Activated T-cell treated with anti-CD3 and anti-CD28 coated beads, Interleukin-2, amount 50 U/mL, for 24 hours (primary cell): ENCODE measurements at regions not wholly inside any gene's neighbourhood (a gene's known extent, or its start where the extent isn't known, plus 50 kb on each side); places are given as distances from the start of the nearest gene placed in this dataset.

Experiments used
- DNase-seq: peaks from one replicate; pipeline ENCODE4 v3.0.0-alpha.2; 2020
- H3K27ac Mint-ChIP-seq: 2 replicates; pipeline ENCODE4 v1.8.0; 2020; ENCODE audit warnings: mild to moderate bottlenecking, mixed read lengths
- H3K27me3 Mint-ChIP-seq: 2 replicates; pipeline ENCODE4 v1.8.0; 2020; ENCODE audit warnings: mixed read lengths
- H3K36me3 Mint-ChIP-seq: 2 replicates; pipeline ENCODE4 v1.8.0; 2020; ENCODE audit warnings: low read depth, mixed read lengths
- H3K4me1 Mint-ChIP-seq: 2 replicates; pipeline ENCODE4 v1.8.0; 2020; ENCODE audit warnings: low read depth, mixed read lengths
- H3K4me3 Mint-ChIP-seq: 2 replicates; pipeline ENCODE4 v1.8.0; 2020; ENCODE audit warnings: mild to moderate bottlenecking, moderate library complexity, mixed read lengths
- H3K9me3 Mint-ChIP-seq: 2 replicates; pipeline ENCODE4 v1.8.0; 2020; ENCODE audit warnings: mixed read lengths

GRCh38 chr5:166959766-166960165 is 1331.7 kb upstream of the WWC1 start:
- DNase-seq = no peak
- H3K27me3 Mint-ChIP-seq = no peaks in the 10 kb centered on the region
- no peaks in the 10 kb centered on the region for H3K36me3 Mint-ChIP-seq
- H3K27ac Mint-ChIP-seq = no peak overlapping the region
- H3K9me3 Mint-ChIP-seq = peaks cover 14% of the 10 kb centered on the region
- no peak overlapping the region for H3K4me3 Mint-ChIP-seq
- no peaks in the 10 kb centered on the region for H3K4me1 Mint-ChIP-seq

GRCh38 chr5:166961028-166961427 is 1330.4 kb upstream of the WWC1 start:
- peaks cover 16% of the 10 kb centered on the region for H3K9me3 Mint-ChIP-seq
- no peak overlapping the region for H3K4me3 Mint-ChIP-seq
- H3K27ac Mint-ChIP-seq = no peak overlapping the region
- H3K36me3 Mint-ChIP-seq = no peaks in the 10 kb centered on the region
- H3K27me3 Mint-ChIP-seq = no peaks in the 10 kb centered on the region
- H3K4me1 Mint-ChIP-seq = no peaks in the 10 kb centered on the region
- DNase-seq = no peak

GRCh38 chr5:166961913-166962312 is 1329.5 kb upstream of the WWC1 start:
- peaks cover 16% of the 10 kb centered on the region for H3K9me3 Mint-ChIP-seq
- no peaks in the 10 kb centered on the region for H3K36me3 Mint-ChIP-seq
- H3K27me3 Mint-ChIP-seq = no peaks in the 10 kb centered on the region
- no peaks in the 10 kb centered on the region for H3K4me1 Mint-ChIP-seq
- DNase-seq = no peak
- H3K27ac Mint-ChIP-seq = no peak overlapping the region
- no peak overlapping the region for H3K4me3 Mint-ChIP-seq

GRCh38 chr5:166962461-166962860 is 1329.0 kb upstream of the WWC1 start:
- no peaks in the 10 kb centered on the region for H3K36me3 Mint-ChIP-seq
- no peak overlapping the region for H3K4me3 Mint-ChIP-seq
- H3K27me3 Mint-ChIP-seq = no peaks in the 10 kb centered on the region
- peaks cover 16% of the 10 kb centered on the region for H3K9me3 Mint-ChIP-seq
- no peak for DNase-seq
- no peak overlapping the region for H3K27ac Mint-ChIP-seq
- H3K4me1 Mint-ChIP-seq = no peaks in the 10 kb centered on the region

DNA sequence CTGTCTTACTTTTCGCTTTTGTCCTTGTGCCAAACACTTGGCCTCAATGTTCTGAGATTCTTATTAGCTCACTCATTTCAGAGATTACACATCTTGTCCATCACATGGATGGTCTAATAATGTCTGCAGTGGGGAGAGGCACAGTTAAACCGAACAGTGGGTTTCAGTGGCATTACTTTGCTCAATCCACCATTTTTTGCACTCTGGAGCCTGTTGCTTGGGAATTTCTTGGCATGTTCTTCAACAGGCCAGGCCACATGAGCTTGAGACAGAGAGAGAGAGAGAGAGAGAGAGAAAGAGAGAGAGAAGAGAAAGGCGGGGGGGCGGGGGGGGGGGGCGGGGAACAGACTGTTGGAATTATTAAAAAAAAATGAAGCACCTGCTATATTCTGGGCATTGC is 1327.8 kb upstream of the WWC1 start:
- H3K36me3 Mint-ChIP-seq = no peaks in the 10 kb centered on the region
- H3K27me3 Mint-ChIP-seq = no peaks in the 10 kb centered on the region
- H3K4me3 Mint-ChIP-seq = no peak overlapping the region
- no peak for DNase-seq
- H3K27ac Mint-ChIP-seq = no peak overlapping the region
- peaks cover 16% of the 10 kb centered on the region for H3K9me3 Mint-ChIP-seq
- H3K4me1 Mint-ChIP-seq = no peaks in the 10 kb centered on the region

DNA sequence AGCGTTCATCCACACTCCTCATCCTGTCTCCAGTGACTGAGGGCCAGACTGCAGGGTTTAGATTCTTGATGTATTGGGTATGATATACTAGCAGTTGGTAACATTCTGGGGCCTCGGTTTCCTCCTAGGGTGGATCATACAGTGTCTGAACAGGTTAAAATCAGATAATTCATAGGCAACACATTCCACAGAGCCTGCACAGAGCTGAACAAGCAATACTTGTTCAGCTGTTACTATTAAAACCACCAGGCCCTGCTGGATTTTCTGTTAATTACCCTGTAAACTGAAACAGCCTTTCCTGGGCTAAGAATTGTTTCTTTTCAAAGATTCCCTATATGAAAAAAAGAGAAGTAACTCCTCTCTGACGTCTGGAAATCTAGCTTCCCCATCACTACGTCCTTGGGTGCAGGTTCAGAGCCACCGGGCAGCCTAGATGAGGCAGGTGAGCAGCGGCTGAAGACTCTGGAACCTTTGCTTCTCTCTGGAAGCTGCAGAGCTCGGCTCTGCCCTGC is 1313.5 kb upstream of the WWC1 start:
- Mint-ChIP-seq H3K36me3 (no peaks in the 10 kb centered on the region), H3K27me3 (peaks cover 29% of the 10 kb centered on the region), H3K27ac (no peak overlapping the region), H3K4me1 (peaks cover 3% of the 10 kb centered on the region), H3K9me3 (no peaks in the 10 kb centered on the region), H3K4me3 (no peak overlapping the region)
- no peak for DNase-seq

- Mint-ChIP-seq H3K9me3 (no peaks in the 10 kb centered on the region), H3K36me3 (no peaks in the 10 kb centered on the region), H3K4me3 (peak overlapping the region; percentile 25), H3K4me1 (peaks cover 3% of the 10 kb centered on the region), H3K27me3 (peaks cover 29% of the 10 kb centered on the region), H3K27ac (no peak overlapping the region)
- DNase-seq = no peak
Observed at GRCh38 chr5:166979307-166979895, 1312.0 kb upstream of the WWC1 start.

DNA sequence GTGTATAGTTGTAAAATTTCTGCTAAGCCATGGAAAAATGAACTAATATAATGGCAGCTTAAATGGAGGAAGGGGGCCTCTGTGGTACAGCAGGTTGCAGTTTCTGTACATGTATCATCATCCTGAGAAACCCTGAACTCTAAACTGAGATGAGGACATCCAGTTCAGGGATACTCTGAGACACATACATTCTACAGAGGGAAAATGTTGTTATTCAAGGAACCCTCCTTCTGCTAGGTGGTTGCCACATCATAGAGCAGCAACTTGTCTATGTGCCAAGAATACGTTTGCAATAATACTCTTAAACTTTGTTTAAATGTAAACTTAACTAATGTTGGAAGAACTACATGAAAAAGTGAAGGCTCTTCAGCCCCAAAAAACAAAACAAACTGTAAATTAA is 1310.8 kb upstream of the WWC1 start:
- DNase-seq = no peak
- H3K4me3 Mint-ChIP-seq = no peak overlapping the region
- no peaks in the 10 kb centered on the region for H3K9me3 Mint-ChIP-seq
- no peak overlapping the region for H3K27ac Mint-ChIP-seq
- no peaks in the 10 kb centered on the region for H3K36me3 Mint-ChIP-seq
- peaks cover 3% of the 10 kb centered on the region for H3K4me1 Mint-ChIP-seq
- H3K27me3 Mint-ChIP-seq = peaks cover 29% of the 10 kb centered on the region

DNA sequence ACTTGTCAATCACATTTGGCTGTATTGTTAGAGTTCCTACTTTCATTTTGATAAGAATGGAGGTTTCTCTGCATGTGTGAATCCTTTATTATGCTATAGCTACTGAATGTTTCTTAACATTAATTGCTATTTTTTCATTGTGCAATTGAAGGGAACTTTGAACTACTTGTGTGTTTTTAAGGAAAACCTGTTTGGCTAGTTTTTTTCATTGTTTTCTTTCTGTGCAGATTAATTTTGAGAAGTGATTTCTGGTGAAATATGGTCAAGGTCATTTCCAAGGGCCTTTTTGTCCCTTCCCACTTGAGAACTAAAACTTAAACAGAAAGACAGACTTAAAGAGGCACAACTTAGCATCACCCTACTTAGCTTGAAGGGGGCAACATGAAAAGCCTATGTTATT is 1309.2 kb upstream of the WWC1 start:
- H3K27ac Mint-ChIP-seq = no peak overlapping the region
- H3K4me3 Mint-ChIP-seq = no peak overlapping the region
- peaks cover 3% of the 10 kb centered on the region for H3K4me1 Mint-ChIP-seq
- H3K27me3 Mint-ChIP-seq = peaks cover 25% of the 10 kb centered on the region
- H3K36me3 Mint-ChIP-seq = no peaks in the 10 kb centered on the region
- no peaks in the 10 kb centered on the region for H3K9me3 Mint-ChIP-seq
- DNase-seq = no peak

GRCh38 chr5:166991601-166992000 is 1299.8 kb upstream of the WWC1 start:
- H3K27ac Mint-ChIP-seq = no peak overlapping the region
- H3K27me3 Mint-ChIP-seq = no peaks in the 10 kb centered on the region

GRCh38 chr5:166992108-166992507 is 1299.3 kb upstream of the WWC1 start:
- no peak overlapping the region for H3K27ac Mint-ChIP-seq
- H3K27me3 Mint-ChIP-seq = no peaks in the 10 kb centered on the region
- H3K36me3 Mint-ChIP-seq = no peaks in the 10 kb centered on the region
- H3K9me3 Mint-ChIP-seq = peaks cover 13% of the 10 kb centered on the region
- no peak for DNase-seq
- no peaks in the 10 kb centered on the region for H3K4me1 Mint-ChIP-seq
- no peak overlapping the region for H3K4me3 Mint-ChIP-seq

More at GRCh38 chr5:166991601-166992000, 1299.8 kb upstream of the WWC1 start:
- H3K4me1 Mint-ChIP-seq = no peaks in the 10 kb centered on the region
- no peak overlapping the region for H3K4me3 Mint-ChIP-seq
- peaks cover 13% of the 10 kb centered on the region for H3K9me3 Mint-ChIP-seq
- H3K36me3 Mint-ChIP-seq = no peaks in the 10 kb centered on the region
- no peak for DNase-seq

- H3K27me3 Mint-ChIP-seq = no peaks in the 10 kb centered on the region
- H3K4me3 Mint-ChIP-seq = no peak overlapping the region
- no peak overlapping the region for H3K27ac Mint-ChIP-seq
- DNase-seq = no peak
- no peaks in the 10 kb centered on the region for H3K4me1 Mint-ChIP-seq
- peaks cover 13% of the 10 kb centered on the region for H3K9me3 Mint-ChIP-seq
- no peaks in the 10 kb centered on the region for H3K36me3 Mint-ChIP-seq
Observed at GRCh38 chr5:166992874-166993722, 1298.3 kb upstream of the WWC1 start.

DNA sequence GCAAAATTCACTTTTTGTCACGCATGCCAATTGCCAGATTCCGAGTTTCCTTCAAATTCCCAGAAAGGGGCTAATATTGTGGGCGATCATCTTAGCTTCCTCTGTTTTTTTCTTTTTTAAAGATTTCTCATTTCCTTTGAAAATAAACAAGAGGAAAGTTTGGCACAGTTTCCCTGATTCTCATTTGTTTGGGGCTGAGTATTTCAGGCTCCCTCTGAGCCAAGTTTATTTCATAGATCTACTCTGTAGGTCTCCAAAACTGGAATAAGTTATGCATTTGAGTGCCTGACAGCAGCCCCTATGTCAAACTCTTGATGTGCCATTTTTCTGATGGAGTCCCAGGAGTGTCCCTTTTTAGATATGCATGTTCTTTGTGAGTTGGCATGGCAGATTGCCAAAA is 1297.2 kb upstream of the WWC1 start:
- no peaks in the 10 kb centered on the region for H3K4me1 Mint-ChIP-seq
- H3K9me3 Mint-ChIP-seq = peaks cover 15% of the 10 kb centered on the region
- no peak overlapping the region for H3K27ac Mint-ChIP-seq
- no peak overlapping the region for H3K4me3 Mint-ChIP-seq
- no peaks in the 10 kb centered on the region for H3K36me3 Mint-ChIP-seq
- H3K27me3 Mint-ChIP-seq = no peaks in the 10 kb centered on the region
- DNase-seq = no peak

DNA sequence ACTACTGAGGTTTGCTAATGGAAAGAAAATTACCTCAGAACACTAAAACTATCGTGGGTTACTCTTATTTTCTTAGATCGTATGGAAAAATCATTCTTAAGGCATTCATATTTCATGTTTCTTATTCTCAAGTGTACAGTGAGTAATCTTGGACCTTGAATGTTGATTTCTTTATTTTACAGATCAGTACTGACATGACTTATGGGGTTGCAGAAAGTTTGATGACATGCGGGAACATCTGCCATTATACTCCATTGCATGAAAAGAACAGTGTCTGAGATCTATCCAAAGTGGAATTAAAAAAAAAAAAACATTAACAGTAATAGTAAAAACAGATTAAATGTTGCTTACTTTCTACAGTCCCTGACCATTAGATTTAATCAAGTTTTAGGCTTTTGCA is 1290.2 kb upstream of the WWC1 start:
- Mint-ChIP-seq H3K27ac (no peak overlapping the region), H3K4me1 (no peaks in the 10 kb centered on the region), H3K27me3 (no peaks in the 10 kb centered on the region), H3K36me3 (no peaks in the 10 kb centered on the region), H3K9me3 (peaks cover 8% of the 10 kb centered on the region), H3K4me3 (no peak overlapping the region)
- no peak for DNase-seq

- no peak for DNase-seq
- no peak overlapping the region for H3K4me3 Mint-ChIP-seq
- no peaks in the 10 kb centered on the region for H3K4me1 Mint-ChIP-seq
- no peaks in the 10 kb centered on the region for H3K36me3 Mint-ChIP-seq
- no peaks in the 10 kb centered on the region for H3K27me3 Mint-ChIP-seq
- peaks cover 6% of the 10 kb centered on the region for H3K9me3 Mint-ChIP-seq
- no peak overlapping the region for H3K27ac Mint-ChIP-seq
Observed at GRCh38 chr5:167008705-167009104, 1282.7 kb upstream of the WWC1 start.
